CD4-positive, alpha-beta T cell treated with Interleukin-2 at 100 ng/mL for 4 hours (primary cell): ENCODE measurements at regions not wholly inside any gene's neighbourhood (a gene's known extent, or its start where the extent isn't known, plus 50 kb on each side); places are given as distances from the start of the nearest gene placed in this dataset.
"Not testable (repeated sequence)": the region's sequence is repeated elsewhere in the genome, so short reads cannot be mapped to it uniquely, and the experiment has no call there.

Source experiments
- DNase-seq: peaks from one replicate; pipeline ENCODE4 v3.0.0-alpha.2; 2020; ENCODE audit warnings: low spot score

GRCh38 chr5:67984546-67984945 lies 231.0 kb upstream of the PIK3R1 start:
- DNase-seq = no peak

- no peak for DNase-seq
These were observed 232.1 kb upstream of the PIK3R1 start for GRCh38 chr5:67983251-67984110.

- not testable (repeated sequence) for DNase-seq
These were observed 233.4 kb upstream of the PIK3R1 start for GRCh38 chr5:67982160-67982559.

- DNase-seq = no peak
These were observed 237.4 kb upstream of the PIK3R1 start for GRCh38 chr5:67978171-67978570.

- DNase-seq = no peak
These were observed 238.5 kb upstream of the PIK3R1 start for GRCh38 chr5:67976891-67977601.

GRCh38 chr5:67976181-67976580 lies 239.4 kb upstream of the PIK3R1 start:
- no peak for DNase-seq

GRCh38 chr5:67974471-67974870 lies 241.1 kb upstream of the PIK3R1 start:
- no peak for DNase-seq

GRCh38 chr5:67974054-67974453 lies 241.5 kb upstream of the PIK3R1 start:
- DNase-seq = no peak

- DNase-seq = no peak
These were observed 243.4 kb upstream of the PIK3R1 start for GRCh38 chr5:67971971-67972821.

GRCh38 chr5:67971223-67971830 lies 244.2 kb upstream of the PIK3R1 start:
- no peak for DNase-seq

GRCh38 chr5:67969631-67970030 lies 245.9 kb upstream of the PIK3R1 start:
- no peak for DNase-seq

GRCh38 chr5:67969176-67969575 lies 246.4 kb upstream of the PIK3R1 start:
- DNase-seq = no peak

GRCh38 chr5:67966712-67967111 lies 248.8 kb upstream of the PIK3R1 start:
- DNase-seq = no peak

- no peak for DNase-seq
These were observed 250.9 kb upstream of the PIK3R1 start for GRCh38 chr5:67964619-67965018.

- no peak for DNase-seq
These were observed 251.6 kb upstream of the PIK3R1 start for GRCh38 chr5:67963789-67964519.

- no peak for DNase-seq
These were observed 254.6 kb upstream of the PIK3R1 start for GRCh38 chr5:67960939-67961338.

GRCh38 chr5:67957374-67957773 lies 258.2 kb upstream of the PIK3R1 start:
- no peak for DNase-seq

- no peak for DNase-seq
These were observed 261.2 kb upstream of the PIK3R1 start for GRCh38 chr5:67954351-67954750.

GRCh38 chr5:67942421-67942820 lies 273.1 kb upstream of the PIK3R1 start:
- DNase-seq = no peak

- DNase-seq = no peak
These were observed 273.7 kb upstream of the PIK3R1 start for GRCh38 chr5:67941614-67942401.
